Lower leg skin (tissue), 4 donors: ENCODE measurements at regions not wholly inside any gene's neighbourhood (a gene's known extent, or its start where the extent isn't known, plus 50 kb on each side); places are given as distances from the start of the nearest gene placed in this dataset.

Source experiments
- DNase-seq, 2 donors: peaks; one replicate each; pipeline ENCODE4 v3.0.0-alpha.2; 2019; ENCODE audit warnings: low spot score in 2 of 2
- H3K4me3 ChIP-seq: fragments of 200-600 bp; sonication (generic); 2 replicates; pipeline ENCODE4 v1.5.1; 2017; ENCODE audit warnings: mild to moderate bottlenecking, low read depth; ENCODE audit not compliant: poor library complexity, severe bottlenecking
- CTCF ChIP-seq, 3 donors: fragments of 450-650 bp; IDR thresholded peaks; one replicate each; pipeline ENCODE4 v1.5.1; 2016; ENCODE audit warnings: antibody characterized with exemption in 3 of 3, mild to moderate bottlenecking in 3 of 3, moderate library complexity in 2 of 3
- POLR2A ChIP-seq, 2 donors: fragments of 450-650 bp; IDR thresholded peaks; one replicate each; pipeline ENCODE4 v1.6.1; 2016 to 2017; ENCODE audit warnings: antibody characterized with exemption in 2 of 2, mild to moderate bottlenecking in 1 of 2, moderate library complexity in 1 of 2
- WGBS, 2 donors: methylation state at CpG; one replicate each; pipeline ENCODE4 v1.1.5; 2018; 5-methylcytosine and 5-hydroxymethylcytosine counted together
- intact Hi-C: fragments of 100-400 bp; cut with DNase I; formaldehyde crosslinking; loops from one replicate; pipeline ENCODE4 v1.15.0; 2023; ENCODE audit warnings: low total_unique reads

GRCh38 chr14:29102266-29102665 lies 335.7 kb downstream of the FOXG1 start:
- no peak for DNase-seq
- WGBS, 2 donors: 82 to 85% methylated on average over 7 of the region's 7 CpGs
- intact Hi-C loops: no loop called here
- no peak overlapping the region for H3K4me3 ChIP-seq
- TF ChIP-seq CTCF (IDR thresholded peaks at IDR 0.05) (no peak), POLR2A (IDR thresholded peaks at IDR 0.05) (no peak)

- intact Hi-C loops: no loop called here
- no peak for DNase-seq
- 57 to 67% methylated on average over 2 of the region's 2 CpGs for WGBS, 2 donors
- H3K4me3 ChIP-seq: no peak overlapping the region
- TF ChIP-seq POLR2A (IDR thresholded peaks at IDR 0.05) (no peak), CTCF (IDR thresholded peaks at IDR 0.05) (no peak)
Observed at GRCh38 chr14:29102996-29103395, 336.4 kb downstream of the FOXG1 start.

GRCh38 chr14:29108908-29109307 lies 342.3 kb downstream of the FOXG1 start:
- WGBS, 2 donors: 81 to 88% methylated on average over 1 of the region's 1 CpG
- no peak overlapping the region for H3K4me3 ChIP-seq
- TF ChIP-seq CTCF (IDR thresholded peaks at IDR 0.05) (no peak), POLR2A (IDR thresholded peaks at IDR 0.05) (no peak)
- no peak for DNase-seq
- intact Hi-C loops: no loop called here

- intact Hi-C loops: no loop called here
- DNase-seq: no peak
- H3K4me3 ChIP-seq: no peak overlapping the region
- WGBS, 2 donors: 86 to 90% methylated on average over 1 of the region's 1 CpG
- TF ChIP-seq POLR2A (IDR thresholded peaks at IDR 0.05) (no peak), CTCF (IDR thresholded peaks at IDR 0.05) (no peak)
Observed at GRCh38 chr14:29109589-29109988, 343.0 kb downstream of the FOXG1 start.

GRCh38 chr14:29111554-29111953 lies 345.0 kb downstream of the FOXG1 start:
- 36 to 38% methylated on average over 3 of the region's 3 CpGs for WGBS, 2 donors
- no peak for DNase-seq
- TF ChIP-seq POLR2A (IDR thresholded peaks at IDR 0.05) (no peak), CTCF (IDR thresholded peaks at IDR 0.05) (no peak)
- intact Hi-C loops: no loop called here
- H3K4me3 ChIP-seq: no peak overlapping the region

GRCh38 chr14:29123017-29123416 lies 356.4 kb downstream of the FOXG1 start:
- TF ChIP-seq CTCF (IDR thresholded peaks at IDR 0.05) (no peak), POLR2A (IDR thresholded peaks at IDR 0.05) (no peak)
- H3K4me3 ChIP-seq: no peak overlapping the region
- intact Hi-C loops: no loop called here
- 45 to 70% methylated on average over 1 of the region's 1 CpG for WGBS, 2 donors
- DNase-seq: no peak
